ENCODE measurements at regions not wholly inside any gene's neighbourhood (a gene's known extent, or its start where the extent isn't known, plus 50 kb on each side); places are given as distances from the start of the nearest gene placed in this dataset.
"Not testable (repeated sequence)": the region's sequence is repeated elsewhere in the genome, so short reads cannot be mapped to it uniquely, and the experiment has no call there.

- DNase-seq, result no peak
- Histone ChIP-seq H3K27me3 (no peaks in the 10 kb centered on the region), H3K36me3 (ENCODE audit: low read depth, missing control alignments) (no peaks in the 10 kb centered on the region), H3K4me1 (no peaks in the 10 kb centered on the region), H3K4me3 (no peak overlapping the region), H3K27ac (no peak overlapping the region), H3K9me3 (no peaks in the 10 kb centered on the region)
- TF ChIP-seq CTCF (IDR thresholded peaks at IDR 0.05) (no peak), POLR2A (IDR thresholded peaks at IDR 0.05) (no peak)
- intact Hi-C loops (cut with DNase I; ENCODE audit: low total_unique reads), result no loop called here
- 67 to 74% methylated on average over 4 of the region's 4 CpGs for WGBS, 2 donors
Measured at GRCh38 chr10:2547606-2548005, 519.7 kb upstream of the PFKP start.

GRCh38 chr10:2546894-2547293, 520.5 kb upstream of the PFKP start:
- H3K4me3 ChIP-seq; H3K36me3 ChIP-seq (ENCODE audit: low read depth, missing control alignments); H3K9me3 ChIP-seq; intact Hi-C loops (cut with DNase I; ENCODE audit: low total_unique reads); H3K4me1 ChIP-seq; H3K27me3 ChIP-seq; H3K27ac ChIP-seq; DNase-seq: not testable (repeated sequence)
- WGBS, 2 donors, result 84 to 92% methylated on average over 3 of the region's 3 CpGs

- no peak for DNase-seq
- intact Hi-C loops (cut with DNase I; ENCODE audit: low total_unique reads), result no loop called here
- Histone ChIP-seq H3K9me3 (no peaks in the 10 kb centered on the region), H3K27me3 (no peaks in the 10 kb centered on the region), H3K4me3 (no peak overlapping the region), H3K36me3 (ENCODE audit: low read depth, missing control alignments) (no peaks in the 10 kb centered on the region), H3K27ac (no peak overlapping the region), H3K4me1 (no peaks in the 10 kb centered on the region)
- no peak for TF ChIP-seq CTCF (IDR thresholded peaks at IDR 0.05)
- TF ChIP-seq POLR2A (IDR thresholded peaks at IDR 0.05), result no peak
- 88 to 89% methylated on average over 3 of the region's 3 CpGs for WGBS, 2 donors
Measured at GRCh38 chr10:2543974-2544373, 523.4 kb upstream of the PFKP start.

- DNase-seq, result no peak
- H3K36me3 ChIP-seq (ENCODE audit: low read depth, missing control alignments), result no peaks in the 10 kb centered on the region
- H3K9me3 ChIP-seq, result no peaks in the 10 kb centered on the region
- intact Hi-C loops (cut with DNase I; ENCODE audit: low total_unique reads), result no loop called here
- H3K4me1 ChIP-seq, result no peaks in the 10 kb centered on the region
- no peak overlapping the region for H3K27ac ChIP-seq
- H3K27me3 ChIP-seq, result no peaks in the 10 kb centered on the region
- no peak overlapping the region for H3K4me3 ChIP-seq
- 85 to 91% methylated on average over 17 of the region's 17 CpGs for whole genome bisulfite sequencing, 2 donors
- TF ChIP-seq POLR2A (IDR thresholded peaks at IDR 0.05), result no peak
- TF ChIP-seq CTCF (IDR thresholded peaks at IDR 0.05), result no peak
Measured at GRCh38 chr10:2543142-2543886, 524.0 kb upstream of the PFKP start.

GRCh38 chr10:2541176-2541575, 526.2 kb upstream of the PFKP start:
- Histone ChIP-seq H3K27ac (no peak overlapping the region), H3K36me3 (ENCODE audit: low read depth, missing control alignments) (no peaks in the 10 kb centered on the region), H3K4me3 (no peak overlapping the region), H3K4me1 (no peaks in the 10 kb centered on the region), H3K9me3 (no peaks in the 10 kb centered on the region), H3K27me3 (no peaks in the 10 kb centered on the region)
- 50 to 56% methylated on average over 4 of the region's 4 CpGs for WGBS, 2 donors
- TF ChIP-seq POLR2A (IDR thresholded peaks at IDR 0.05) (no peak), CTCF (IDR thresholded peaks at IDR 0.05) (no peak)
- DNase-seq, result no peak
- intact Hi-C loops (cut with DNase I; ENCODE audit: low total_unique reads), result no loop called here
